Stimulated activated effector memory CD8-positive, alpha-beta T cell treated with anti-CD3 and anti-CD28 coated beads, Interleukin-12 subunit alpha, Interleukin-12 subunit beta, amount 100 ng/mL, for 72 hours (primary cell): ENCODE measurements at regions not wholly inside any gene's neighbourhood (a gene's known extent, or its start where the extent isn't known, plus 50 kb on each side); places are given as distances from the start of the nearest gene placed in this dataset.

ENCODE experiments used
- ATAC-seq: fragments of 150-1000 bp; cut with Tn5 transposase; 2 replicates; pipeline ENCODE4 v1.10.0; 2021
- DNase-seq, 2 donors: peaks; one replicate each; pipeline ENCODE4 v3.0.0; 2021 to 2022; ENCODE audit warnings: low spot score in 2 of 2
- H3K27ac Mint-ChIP-seq: one replicate; pipeline ENCODE4 v1.8.0; 2022; ENCODE audit warnings: mild to moderate bottlenecking, mixed read lengths
- H3K36me3 Mint-ChIP-seq: one replicate; pipeline ENCODE4 v1.8.0; 2022; ENCODE audit warnings: mild to moderate bottlenecking, mixed read lengths
- H3K4me1 Mint-ChIP-seq: one replicate; pipeline ENCODE4 v1.8.0; 2022; ENCODE audit warnings: mixed read lengths
- H3K4me3 Mint-ChIP-seq: one replicate; pipeline ENCODE4 v1.8.0; 2022; ENCODE audit warnings: mild to moderate bottlenecking, mixed read lengths
- H3K9me3 Mint-ChIP-seq: one replicate; pipeline ENCODE4 v1.8.0; 2022; ENCODE audit warnings: mixed read lengths

DNA sequence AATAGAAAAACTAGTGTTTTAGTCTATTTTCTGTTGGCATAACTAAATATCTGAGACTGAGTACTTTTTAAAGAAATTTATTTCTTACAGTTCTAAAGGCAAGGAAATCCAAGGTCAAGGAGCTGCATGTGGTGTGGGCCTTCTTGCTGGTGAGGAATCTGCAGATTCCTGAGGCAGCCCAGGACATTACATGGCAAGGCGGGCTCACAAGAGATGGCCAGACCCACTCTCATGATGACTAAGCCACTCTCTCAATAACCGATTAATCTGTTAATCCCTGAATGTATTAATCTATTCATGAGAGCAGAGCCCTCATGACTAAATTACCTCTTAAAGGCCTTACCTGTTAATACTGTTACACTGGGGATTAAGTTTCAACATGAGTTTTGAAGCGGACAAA, 340.8 kb downstream of the GRXCR1 start:
- Mint-ChIP-seq H3K4me3 (no peak overlapping the region), H3K27ac (no peak overlapping the region), H3K4me1 (no peaks in the 10 kb centered on the region), H3K9me3 (peaks cover 4% of the 10 kb centered on the region), H3K36me3 (no peaks in the 10 kb centered on the region)
- DNase-seq, result no peak
- ATAC-seq, result no peak

DNA sequence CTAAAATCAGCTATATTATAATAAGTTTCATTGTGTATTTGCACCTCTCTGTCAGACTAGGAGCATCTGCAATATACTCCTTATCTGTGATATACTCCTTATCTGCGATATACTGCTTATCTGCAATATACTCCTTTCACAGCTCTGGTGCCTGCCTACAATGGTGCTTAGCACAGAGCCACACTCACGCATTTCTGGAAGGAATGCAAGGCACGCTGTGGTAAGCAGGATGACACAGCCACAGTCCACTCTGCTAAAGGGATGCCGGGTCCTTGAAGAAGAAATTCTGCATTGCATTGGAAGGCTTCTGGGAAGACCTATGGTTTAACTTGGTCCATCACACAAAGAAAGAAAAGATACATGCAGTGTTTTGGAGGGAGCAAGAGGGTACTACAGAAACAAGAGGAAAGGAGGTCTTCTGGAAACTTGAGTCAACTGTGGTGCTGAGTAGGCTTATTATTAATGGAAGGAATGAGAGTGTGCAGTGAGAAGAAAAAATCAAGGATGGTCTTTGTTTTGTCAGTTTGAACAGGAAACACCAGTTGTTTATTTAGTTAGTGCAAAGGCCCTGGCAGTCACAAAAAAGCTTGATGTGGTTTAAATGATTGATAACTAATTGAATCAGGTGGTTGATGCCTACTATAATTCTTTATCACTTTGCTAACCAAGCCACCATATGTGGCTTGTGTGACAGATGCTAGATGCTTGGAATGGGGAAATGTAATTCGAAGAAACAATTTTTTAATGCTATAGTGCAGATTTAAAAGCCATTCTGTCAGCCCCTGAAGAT, 342.3 kb downstream of the GRXCR1 start:
- Mint-ChIP-seq H3K27ac (no peak overlapping the region), H3K4me1 (no peaks in the 10 kb centered on the region), H3K4me3 (no peak overlapping the region), H3K36me3 (no peaks in the 10 kb centered on the region), H3K9me3 (peaks cover 8% of the 10 kb centered on the region)
- ATAC-seq (no peak), DNase-seq (no peak)

DNA sequence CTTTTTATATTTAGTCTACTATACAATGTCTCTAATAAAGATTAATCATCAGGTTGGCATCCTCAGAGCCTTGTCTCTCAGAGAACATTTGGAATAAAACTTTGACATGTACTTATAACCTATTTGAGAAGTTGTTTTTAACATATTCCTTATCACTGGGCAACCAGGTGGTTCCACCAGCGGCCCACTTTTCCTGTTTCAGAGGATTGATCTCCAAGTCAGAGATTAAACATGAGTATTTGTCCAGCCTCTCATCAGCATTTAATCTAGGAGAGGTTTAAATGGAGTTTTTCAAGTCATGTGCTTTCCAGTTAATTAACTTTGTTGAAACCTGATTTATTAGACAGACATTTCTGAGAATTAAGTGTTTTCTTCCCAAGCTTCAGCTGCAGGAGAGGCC, 345.5 kb downstream of the GRXCR1 start:
- no peak overlapping the region for H3K4me3 Mint-ChIP-seq
- peaks cover 13% of the 10 kb centered on the region for H3K9me3 Mint-ChIP-seq
- H3K4me1 Mint-ChIP-seq, result no peaks in the 10 kb centered on the region
- ATAC-seq, result no peak
- DNase-seq, result no peak
- H3K36me3 Mint-ChIP-seq, result no peaks in the 10 kb centered on the region
- H3K27ac Mint-ChIP-seq, result no peak overlapping the region

DNA sequence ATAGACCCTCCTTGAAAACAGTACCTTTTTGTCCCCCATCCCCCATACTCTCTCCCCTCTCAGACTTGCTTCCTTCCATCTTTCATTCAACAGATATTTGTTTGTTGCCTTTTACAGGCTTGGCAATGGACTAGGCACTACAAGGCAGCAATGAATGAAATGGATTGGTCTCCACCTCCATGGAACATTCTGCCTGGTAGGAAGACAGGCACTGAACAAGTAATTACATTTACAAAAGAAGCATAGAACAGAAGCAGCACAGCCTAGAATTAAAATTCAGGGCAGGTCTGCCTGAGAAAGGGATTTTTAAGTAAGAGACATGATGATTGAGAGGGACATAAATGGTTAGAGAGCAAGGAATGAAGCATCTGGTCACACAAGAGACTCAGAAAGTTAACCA, 346.1 kb downstream of the GRXCR1 start:
- Mint-ChIP-seq H3K4me3 (no peak overlapping the region), H3K4me1 (no peaks in the 10 kb centered on the region), H3K36me3 (no peaks in the 10 kb centered on the region), H3K27ac (no peak overlapping the region), H3K9me3 (peaks cover 13% of the 10 kb centered on the region)
- no peak for ATAC-seq
- DNase-seq, result no peak

DNA sequence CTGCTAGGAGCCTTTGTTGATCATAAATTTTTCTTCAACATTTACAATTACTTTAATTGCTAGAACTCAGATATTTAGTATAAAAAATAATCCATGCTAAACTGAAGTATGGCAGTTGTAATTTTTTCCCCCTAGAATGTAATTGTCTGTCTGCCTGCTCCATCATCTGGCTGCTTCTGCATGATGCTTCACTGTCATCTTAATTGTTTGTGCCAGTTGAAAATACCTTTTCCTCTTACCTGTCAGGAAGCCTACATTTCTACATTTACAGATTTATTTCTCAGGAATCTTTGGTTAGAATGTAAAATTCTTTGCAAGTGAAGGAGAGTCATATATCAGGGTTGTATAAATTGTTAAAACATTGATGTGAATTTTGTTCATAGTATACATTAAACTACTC, 348.6 kb downstream of the GRXCR1 start:
- Mint-ChIP-seq H3K36me3 (no peaks in the 10 kb centered on the region), H3K4me3 (no peak overlapping the region), H3K9me3 (peaks cover 13% of the 10 kb centered on the region), H3K4me1 (no peaks in the 10 kb centered on the region), H3K27ac (no peak overlapping the region)
- ATAC-seq, result no peak
- no peak for DNase-seq

DNA sequence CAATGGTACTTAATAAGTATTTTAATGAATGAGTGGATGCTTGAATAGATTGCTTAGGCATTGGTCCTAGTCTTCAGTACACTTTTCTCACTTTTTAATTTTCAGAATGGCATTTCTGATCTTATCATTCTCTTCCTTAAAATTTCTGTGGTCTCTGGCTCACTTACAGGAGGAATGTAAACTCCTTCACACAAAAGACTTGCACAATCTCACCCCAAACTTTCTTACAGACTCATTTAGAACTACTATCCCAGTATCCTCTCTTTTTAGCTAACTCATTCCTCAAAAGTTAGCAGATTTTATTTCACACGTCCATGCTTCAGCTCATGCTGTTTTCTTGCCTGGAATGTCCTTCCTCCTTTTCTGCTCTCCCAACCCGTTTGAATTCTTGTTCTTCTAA, 350.1 kb downstream of the GRXCR1 start:
- H3K4me1 Mint-ChIP-seq, result no peaks in the 10 kb centered on the region
- no peak overlapping the region for H3K4me3 Mint-ChIP-seq
- H3K27ac Mint-ChIP-seq, result no peak overlapping the region
- no peak for ATAC-seq
- H3K9me3 Mint-ChIP-seq, result peaks cover 19% of the 10 kb centered on the region
- no peaks in the 10 kb centered on the region for H3K36me3 Mint-ChIP-seq
- no peak for DNase-seq

DNA sequence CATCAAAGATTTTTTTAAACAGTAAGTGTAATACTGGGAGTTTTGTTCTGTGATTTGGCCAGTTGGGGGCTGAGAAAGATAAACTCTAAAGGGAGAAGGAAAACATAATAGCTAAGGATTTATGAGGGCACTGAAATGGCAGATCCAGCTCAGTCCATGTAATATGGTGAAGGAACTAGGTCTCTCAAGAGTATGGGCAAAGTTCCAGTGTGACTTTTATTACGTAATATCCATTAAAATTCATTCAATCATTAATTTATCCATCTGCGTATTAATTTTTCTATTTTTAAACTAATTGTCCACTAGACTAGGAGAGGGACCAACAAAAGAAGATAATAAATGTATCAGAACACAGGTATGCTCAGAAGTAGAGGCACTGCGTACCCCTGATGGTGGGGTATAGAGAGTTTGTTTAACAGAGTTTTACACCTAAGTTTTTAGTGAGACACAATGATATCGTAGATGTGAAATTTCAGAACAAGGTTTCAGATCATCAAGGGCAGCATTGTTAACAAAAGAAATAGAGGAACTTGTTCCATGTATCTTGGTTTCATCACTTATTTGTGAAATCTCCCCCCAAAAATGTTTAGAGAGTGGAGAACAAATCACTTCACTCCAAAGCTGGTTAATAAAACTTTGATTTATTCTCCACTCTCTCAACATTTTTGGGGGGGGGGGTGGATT, 351.1 kb downstream of the GRXCR1 start:
- Mint-ChIP-seq H3K9me3 (peaks cover 19% of the 10 kb centered on the region), H3K4me3 (no peak overlapping the region), H3K27ac (no peak overlapping the region), H3K4me1 (no peaks in the 10 kb centered on the region), H3K36me3 (no peaks in the 10 kb centered on the region)
- no peak for ATAC-seq
- DNase-seq, result no peak

DNA sequence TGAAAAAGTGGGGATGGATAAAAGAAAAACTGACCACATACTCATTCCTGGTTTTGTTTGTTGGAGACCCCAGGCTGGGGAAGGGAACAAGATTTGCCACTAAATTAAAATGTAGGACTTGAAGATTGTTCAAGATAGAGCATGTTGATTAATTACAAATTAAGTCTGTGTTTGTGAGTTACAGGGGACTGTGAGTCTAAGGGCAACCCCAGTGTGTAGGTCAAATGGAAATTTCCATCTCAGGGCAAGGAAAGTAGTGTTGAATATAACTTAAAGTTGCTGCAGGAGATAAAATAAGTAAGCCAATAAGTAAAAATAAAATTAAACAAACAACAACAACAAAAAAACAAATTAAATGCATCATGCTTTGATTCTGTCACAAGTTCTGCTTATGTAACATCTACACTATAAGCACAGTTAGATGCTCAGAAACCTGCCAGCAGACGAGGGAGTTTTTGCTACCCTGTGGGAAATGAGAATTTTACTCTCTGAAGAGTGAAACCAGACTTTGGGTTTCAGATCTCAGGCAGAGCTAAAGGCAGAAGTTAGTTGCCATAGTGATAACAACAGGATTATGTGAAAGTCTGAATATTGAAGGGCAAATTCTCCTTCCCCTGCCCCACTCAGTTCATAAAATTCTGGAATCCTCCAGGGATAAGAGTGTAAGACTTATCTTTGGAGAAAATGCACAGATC, 352.3 kb downstream of the GRXCR1 start:
- Mint-ChIP-seq H3K9me3 (peaks cover 15% of the 10 kb centered on the region), H3K36me3 (no peaks in the 10 kb centered on the region), H3K27ac (no peak overlapping the region), H3K4me3 (no peak overlapping the region), H3K4me1 (no peaks in the 10 kb centered on the region)
- ATAC-seq, result no peak
- DNase-seq, result no peak

DNA sequence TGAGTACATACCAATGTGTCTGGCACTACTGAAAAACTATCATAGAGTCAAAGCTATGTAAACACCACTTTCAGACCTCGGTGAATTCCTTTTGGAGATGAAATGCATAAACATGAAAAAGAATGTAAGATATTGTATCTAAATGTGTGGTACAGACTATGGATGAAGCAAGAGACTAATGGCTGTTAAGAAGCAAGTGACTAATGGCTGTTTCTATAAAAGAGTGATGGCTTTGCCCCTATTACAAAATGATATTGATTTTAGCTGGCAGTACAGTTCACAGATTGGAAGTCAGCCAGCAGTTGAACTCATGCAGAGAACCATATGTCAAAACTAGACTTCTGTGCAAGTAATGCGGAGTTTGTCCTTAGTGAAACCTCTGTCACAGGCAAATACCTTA, 359.3 kb downstream of the GRXCR1 start:
- no peak overlapping the region for H3K4me3 Mint-ChIP-seq
- no peaks in the 10 kb centered on the region for H3K36me3 Mint-ChIP-seq
- no peak for DNase-seq
- H3K9me3 Mint-ChIP-seq, result peaks cover 11% of the 10 kb centered on the region
- H3K4me1 Mint-ChIP-seq, result no peaks in the 10 kb centered on the region
- ATAC-seq, result no peak
- no peak overlapping the region for H3K27ac Mint-ChIP-seq

DNA sequence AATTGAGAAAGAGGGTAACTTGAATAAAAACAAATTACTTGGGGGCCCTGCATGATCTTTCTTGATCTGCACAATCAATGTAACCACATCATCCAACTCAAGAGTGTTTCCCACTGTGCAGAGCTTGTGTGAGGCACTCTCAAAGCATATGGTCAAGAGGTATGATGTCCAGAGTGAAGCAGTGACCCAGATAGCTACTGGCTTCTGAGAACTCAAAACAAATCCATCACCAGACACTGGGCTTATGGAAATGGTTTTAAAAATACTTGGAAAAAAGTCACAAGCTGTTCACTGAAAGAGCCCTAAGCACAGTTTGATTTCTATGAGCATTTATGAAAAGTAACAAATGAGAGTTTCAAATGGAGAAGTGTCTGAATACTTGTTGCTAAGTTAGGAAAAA, 361.0 kb downstream of the GRXCR1 start:
- ATAC-seq (no peak), DNase-seq (no peak)
- no peak overlapping the region for H3K27ac Mint-ChIP-seq
- H3K9me3 Mint-ChIP-seq, result peaks cover 12% of the 10 kb centered on the region
- no peaks in the 10 kb centered on the region for H3K36me3 Mint-ChIP-seq
- H3K4me3 Mint-ChIP-seq, result no peak overlapping the region
- no peaks in the 10 kb centered on the region for H3K4me1 Mint-ChIP-seq

DNA sequence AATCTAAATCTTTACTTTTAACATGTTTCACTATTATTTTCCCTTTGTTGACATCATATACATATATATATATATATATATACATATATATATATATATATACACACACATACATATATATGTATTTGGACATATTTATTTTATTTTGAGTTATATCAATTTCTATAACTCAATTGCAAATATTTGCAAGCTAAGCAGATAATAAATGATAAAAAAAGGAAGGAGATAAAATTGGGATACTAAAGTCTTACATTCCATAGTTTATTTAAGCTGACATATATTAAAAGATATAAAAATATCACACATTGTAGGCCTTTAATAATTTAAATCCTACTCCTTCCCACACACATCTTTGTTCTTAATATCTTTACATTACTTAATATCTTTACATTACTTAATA, 372.2 kb downstream of the GRXCR1 start:
- Mint-ChIP-seq H3K4me1 (no peaks in the 10 kb centered on the region), H3K4me3 (no peak overlapping the region), H3K27ac (no peak overlapping the region), H3K36me3 (no peaks in the 10 kb centered on the region), H3K9me3 (peaks cover 19% of the 10 kb centered on the region)
- DNase-seq, result no peak
- ATAC-seq, result no peak

DNA sequence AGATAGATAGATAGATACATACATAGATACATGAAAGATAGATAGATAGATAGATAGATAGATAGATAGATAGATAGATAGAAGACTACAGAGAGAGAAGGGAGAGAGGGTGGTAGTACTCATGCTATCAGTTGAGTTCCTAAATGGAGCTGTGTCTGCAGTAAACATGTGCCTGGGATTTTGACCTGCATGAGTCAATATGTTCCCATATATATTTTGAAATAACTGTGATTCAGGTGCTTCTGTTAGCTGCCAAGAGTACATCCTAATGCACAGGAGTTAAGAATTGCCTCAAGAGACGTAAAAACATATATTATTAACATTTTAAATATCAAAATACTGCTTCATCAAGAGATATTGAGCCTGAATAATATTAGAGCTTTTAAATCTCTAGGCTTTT, 379.4 kb downstream of the GRXCR1 start:
- Mint-ChIP-seq H3K27ac (no peak overlapping the region), H3K4me3 (no peak overlapping the region), H3K9me3 (peaks cover 14% of the 10 kb centered on the region), H3K4me1 (no peaks in the 10 kb centered on the region), H3K36me3 (no peaks in the 10 kb centered on the region)
- ATAC-seq (no peak), DNase-seq (no peak)

DNA sequence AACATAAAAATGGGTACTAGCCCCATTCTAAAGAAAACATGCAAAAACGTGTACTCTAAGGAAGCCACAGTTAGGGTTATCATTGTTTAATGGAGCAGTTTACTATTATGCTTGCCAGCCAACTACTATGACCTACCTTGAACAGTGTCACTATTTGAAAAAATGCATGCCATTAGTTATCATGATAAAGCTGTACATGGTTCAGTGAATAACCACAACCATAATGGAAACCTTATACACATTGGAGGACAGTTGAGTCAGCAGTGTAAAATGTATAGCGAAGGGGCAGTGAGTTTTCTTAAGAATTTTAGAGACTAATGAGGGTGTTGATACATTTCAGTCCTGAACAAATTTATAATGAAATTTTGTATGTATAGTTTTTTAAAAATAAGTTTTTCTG, 381.9 kb downstream of the GRXCR1 start:
- no peak for ATAC-seq
- Mint-ChIP-seq H3K4me3 (no peak overlapping the region), H3K4me1 (no peaks in the 10 kb centered on the region), H3K27ac (no peak overlapping the region), H3K36me3 (no peaks in the 10 kb centered on the region), H3K9me3 (peaks cover 8% of the 10 kb centered on the region)
- DNase-seq, result no peak

DNA sequence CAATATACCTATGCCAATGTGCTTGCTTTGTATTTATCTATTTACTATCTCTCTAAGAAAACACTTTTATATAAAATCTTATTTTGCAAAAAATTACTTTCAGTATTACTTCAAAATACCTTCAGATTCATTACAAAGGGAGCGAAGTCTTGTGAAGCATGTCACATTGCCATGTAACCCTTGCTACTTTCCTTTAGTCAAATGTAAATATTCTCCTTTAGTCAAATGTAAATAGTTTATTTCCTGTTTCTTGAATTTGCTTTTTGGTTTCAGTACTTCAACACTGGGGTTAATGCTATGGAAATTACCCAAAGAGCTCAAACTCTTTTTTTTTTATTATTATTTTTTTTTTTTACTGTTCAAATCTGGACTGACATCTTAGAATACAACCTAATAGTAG, 383.3 kb downstream of the GRXCR1 start:
- no peak for DNase-seq
- Mint-ChIP-seq H3K4me1 (no peaks in the 10 kb centered on the region), H3K36me3 (no peaks in the 10 kb centered on the region), H3K9me3 (peaks cover 8% of the 10 kb centered on the region), H3K4me3 (no peak overlapping the region), H3K27ac (no peak overlapping the region)
- no peak for ATAC-seq

DNA sequence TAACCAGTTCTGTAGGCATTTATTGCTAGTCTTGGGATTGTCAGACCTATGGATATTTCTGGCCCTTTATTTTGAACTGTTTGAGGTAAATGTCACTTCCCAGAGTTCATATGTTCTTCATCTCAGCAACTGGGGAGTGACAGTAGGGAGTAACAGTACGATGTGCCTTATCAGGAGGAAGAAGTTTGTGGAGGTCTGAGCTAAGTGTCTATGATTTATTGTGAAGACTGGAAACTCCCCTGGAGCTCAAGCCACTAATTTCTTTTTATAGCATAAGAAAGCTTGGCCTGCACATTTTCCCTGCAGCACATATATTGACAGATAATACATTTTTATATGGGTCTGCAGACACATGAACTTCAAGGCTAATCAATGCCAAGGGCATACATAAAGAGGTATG, 383.8 kb downstream of the GRXCR1 start:
- peaks cover 12% of the 10 kb centered on the region for H3K9me3 Mint-ChIP-seq
- ATAC-seq (no peak), DNase-seq (no peak)
- no peak overlapping the region for H3K4me3 Mint-ChIP-seq
- H3K36me3 Mint-ChIP-seq, result no peaks in the 10 kb centered on the region
- H3K4me1 Mint-ChIP-seq, result no peaks in the 10 kb centered on the region
- no peak overlapping the region for H3K27ac Mint-ChIP-seq

DNA sequence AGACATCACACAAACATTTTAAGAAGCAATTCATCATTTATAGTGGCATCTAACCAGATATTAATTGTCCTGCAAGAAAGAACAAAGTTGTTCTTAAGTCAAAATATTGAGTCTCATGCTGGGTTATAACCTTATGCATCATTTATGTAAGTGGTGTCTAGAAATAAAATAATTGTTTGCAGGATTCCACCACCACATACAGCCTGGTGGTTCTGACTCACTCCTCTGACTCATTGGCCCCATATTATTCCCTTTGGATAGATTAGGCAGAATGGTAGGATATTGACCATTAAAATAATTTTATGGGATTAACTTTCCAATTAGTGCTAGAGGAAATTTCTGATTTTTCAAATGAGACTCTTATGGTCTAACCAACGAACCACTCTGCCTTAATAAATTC, 384.5 kb downstream of the GRXCR1 start:
- peaks cover 11% of the 10 kb centered on the region for H3K9me3 Mint-ChIP-seq
- H3K27ac Mint-ChIP-seq, result no peak overlapping the region
- no peaks in the 10 kb centered on the region for H3K4me1 Mint-ChIP-seq
- DNase-seq (no peak), ATAC-seq (no peak)
- no peaks in the 10 kb centered on the region for H3K36me3 Mint-ChIP-seq
- H3K4me3 Mint-ChIP-seq, result no peak overlapping the region
